ENCODE measurements at regions not wholly inside any gene's neighbourhood (a gene's known extent, or its start where the extent isn't known, plus 50 kb on each side); places are given as distances from the start of the nearest gene placed in this dataset.

GRCh38 chr5:72651779-72652178 lies 144.6 kb upstream of the ZNF366 start:
- TF ChIP-seq LEF1 (IDR thresholded peaks at IDR 0.05; ENCODE audit: borderline replicate concordance) (no peak), FOXA1 (IDR thresholded peaks at IDR 0.05) (no peak), TARDBP (IDR thresholded peaks at IDR 0.05) (no peak), ARNT (IDR thresholded peaks at IDR 0.05) (no peak), SP1 (IDR thresholded peaks at IDR 0.05) (no peak), BHLHE40 (IDR thresholded peaks at IDR 0.05; ENCODE audit: borderline replicate concordance) (no peak), FOXM1 (IDR thresholded peaks at IDR 0.05; ENCODE audit: borderline replicate concordance) (no peak), SUZ12 (IDR thresholded peaks at IDR 0.05) (no peak), ELF4 (IDR thresholded peaks at IDR 0.05) (no peak), L3MBTL2 (conservative IDR thresholded peaks at IDR 0.05) (no peak), CTBP1 (IDR thresholded peaks at IDR 0.05; ENCODE audit: borderline replicate concordance) (no peak), ZNF384 (IDR thresholded peaks at IDR 0.05) (no peak)
- TF ChIP-seq, protein P1, sequence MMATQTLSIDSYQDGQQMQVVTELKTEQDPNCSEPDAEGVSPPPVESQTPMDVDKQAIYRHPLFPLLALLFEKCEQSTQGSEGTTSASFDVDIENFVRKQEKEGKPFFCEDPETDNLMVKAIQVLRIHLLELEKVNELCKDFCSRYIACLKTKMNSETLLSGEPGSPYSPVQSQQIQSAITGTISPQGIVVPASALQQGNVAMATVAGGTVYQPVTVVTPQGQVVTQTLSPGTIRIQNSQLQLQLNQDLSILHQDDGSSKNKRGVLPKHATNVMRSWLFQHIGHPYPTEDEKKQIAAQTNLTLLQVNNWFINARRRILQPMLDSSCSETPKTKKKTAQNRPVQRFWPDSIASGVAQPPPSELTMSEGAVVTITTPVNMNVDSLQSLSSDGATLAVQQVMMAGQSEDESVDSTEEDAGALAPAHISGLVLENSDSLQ (IDR thresholded peaks at IDR 0.05): no peak
- CTCF ChIA-PET: no interaction called here
- no peak for DNase-seq (ENCODE audit: extremely low spot score)
- POLR2A ChIA-PET: no interaction called here

DNA sequence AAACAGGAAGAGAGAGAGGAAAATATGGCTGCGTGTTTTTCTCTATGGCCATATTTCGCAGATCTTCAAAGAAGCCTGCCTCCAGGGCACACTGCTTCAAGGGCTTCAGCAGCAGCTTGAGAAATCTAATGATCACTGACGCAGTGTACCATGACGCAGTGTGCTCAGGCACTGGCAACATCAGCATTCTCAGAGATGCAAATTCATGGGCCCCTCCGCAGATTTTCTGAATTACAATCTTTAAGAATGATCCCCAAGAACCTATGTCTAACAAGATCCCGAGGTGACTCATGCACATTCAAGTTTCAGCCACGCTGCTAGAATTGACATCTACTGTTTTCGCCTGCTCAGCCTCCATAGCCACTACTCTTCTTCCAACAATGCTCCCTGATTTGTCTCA lies 143.9 kb upstream of the ZNF366 start:
- no peak for DNase-seq (ENCODE audit: extremely low spot score)
- TF ChIP-seq LEF1 (IDR thresholded peaks at IDR 0.05; ENCODE audit: borderline replicate concordance) (no peak), FOXM1 (IDR thresholded peaks at IDR 0.05; ENCODE audit: borderline replicate concordance) (no peak), FOXA1 (IDR thresholded peaks at IDR 0.05) (no peak), ZNF384 (IDR thresholded peaks at IDR 0.05) (no peak), ARNT (IDR thresholded peaks at IDR 0.05) (no peak), FOXK2 (IDR thresholded peaks at IDR 0.05) (no peak), L3MBTL2 (conservative IDR thresholded peaks at IDR 0.05) (no peak), CTBP1 (IDR thresholded peaks at IDR 0.05; ENCODE audit: borderline replicate concordance) (no peak), NFRKB (IDR thresholded peaks at IDR 0.05) (no peak), SUZ12 (IDR thresholded peaks at IDR 0.05) (no peak), SP1 (IDR thresholded peaks at IDR 0.05) (no peak), HDGF (IDR thresholded peaks at IDR 0.05; ENCODE audit: borderline replicate concordance) (no peak), BHLHE40 (IDR thresholded peaks at IDR 0.05; ENCODE audit: borderline replicate concordance) (no peak), ELF4 (IDR thresholded peaks at IDR 0.05) (no peak)
- TF ChIP-seq, protein P1 (IDR thresholded peaks at IDR 0.05): no peak
- ChIA-PET CTCF (no interaction called here), POLR2A (no interaction called here)

DNA sequence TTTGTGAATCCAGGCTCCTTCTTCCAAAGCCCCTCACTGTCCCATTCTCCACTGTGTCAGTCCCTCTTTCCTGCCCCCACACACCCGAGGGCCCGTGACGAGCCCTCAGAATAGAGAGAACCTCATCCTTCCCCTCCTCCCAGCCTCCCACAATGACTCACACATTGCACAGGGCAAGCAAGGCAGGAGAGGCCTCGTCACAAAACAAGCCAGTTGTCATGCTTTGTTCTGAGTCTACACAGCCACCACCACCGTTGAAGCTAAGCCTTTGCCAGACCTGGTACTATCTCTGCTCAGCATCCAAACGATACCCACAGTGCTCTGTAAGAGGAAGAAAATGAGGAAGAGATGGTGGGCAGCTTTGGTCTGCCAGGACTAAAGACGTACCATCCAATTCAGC lies 142.2 kb upstream of the ZNF366 start:
- POLR2A ChIA-PET: no interaction called here
- CTCF ChIA-PET: interaction anchor here (0.7 kb wide), 1 partner anchor 43 kb away, joined by 3 read pairs; no protein-coding TSS in a partner anchor
- TF ChIP-seq TARDBP (IDR thresholded peaks at IDR 0.05) (no peak), NFRKB (IDR thresholded peaks at IDR 0.05) (no peak), FOXM1 (IDR thresholded peaks at IDR 0.05; ENCODE audit: borderline replicate concordance) (no peak), ARNT (IDR thresholded peaks at IDR 0.05) (no peak), FOXA1 (IDR thresholded peaks at IDR 0.05) (no peak), SUZ12 (IDR thresholded peaks at IDR 0.05) (no peak), ELF4 (IDR thresholded peaks at IDR 0.05) (no peak), L3MBTL2 (conservative IDR thresholded peaks at IDR 0.05) (no peak), ZNF384 (IDR thresholded peaks at IDR 0.05) (no peak), FOXK2 (IDR thresholded peaks at IDR 0.05) (no peak), HDGF (IDR thresholded peaks at IDR 0.05; ENCODE audit: borderline replicate concordance) (no peak), SP1 (IDR thresholded peaks at IDR 0.05) (no peak), CTBP1 (IDR thresholded peaks at IDR 0.05; ENCODE audit: borderline replicate concordance) (no peak), LEF1 (IDR thresholded peaks at IDR 0.05; ENCODE audit: borderline replicate concordance) (no peak), BHLHE40 (IDR thresholded peaks at IDR 0.05; ENCODE audit: borderline replicate concordance) (no peak)
- TF ChIP-seq, protein P1 (IDR thresholded peaks at IDR 0.05): no peak
- no peak for DNase-seq (ENCODE audit: extremely low spot score)

DNA sequence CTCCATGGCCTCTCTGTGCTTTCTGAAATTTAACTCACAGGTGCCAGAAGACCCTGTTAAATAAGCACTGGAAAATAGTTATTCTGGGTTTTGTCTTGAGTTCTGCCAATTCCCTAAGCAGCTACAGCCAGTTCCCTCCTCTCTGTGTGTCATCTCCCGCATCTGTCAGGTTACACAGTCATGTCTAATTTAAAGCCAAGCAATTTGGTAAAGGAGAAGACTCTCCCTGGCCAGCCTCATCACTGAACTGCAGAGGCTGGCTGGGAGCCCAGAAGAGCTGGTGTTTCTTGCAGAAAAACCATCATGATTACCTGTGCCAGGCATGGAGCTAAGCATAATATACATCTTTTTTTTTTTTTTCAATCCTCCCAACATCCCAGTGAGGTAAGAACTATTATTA lies 141.3 kb upstream of the ZNF366 start:
- no peak for DNase-seq (ENCODE audit: extremely low spot score)
- TF ChIP-seq FOXA1 (IDR thresholded peaks at IDR 0.05) (no peak), SUZ12 (IDR thresholded peaks at IDR 0.05) (no peak), NFRKB (IDR thresholded peaks at IDR 0.05) (no peak), BHLHE40 (IDR thresholded peaks at IDR 0.05; ENCODE audit: borderline replicate concordance) (no peak), CTBP1 (IDR thresholded peaks at IDR 0.05; ENCODE audit: borderline replicate concordance) (no peak), SP1 (IDR thresholded peaks at IDR 0.05) (no peak), FOXK2 (IDR thresholded peaks at IDR 0.05) (no peak), ZNF384 (IDR thresholded peaks at IDR 0.05) (no peak), LEF1 (IDR thresholded peaks at IDR 0.05; ENCODE audit: borderline replicate concordance) (no peak), FOXM1 (IDR thresholded peaks at IDR 0.05; ENCODE audit: borderline replicate concordance) (no peak), ELF4 (IDR thresholded peaks at IDR 0.05) (no peak), HDGF (IDR thresholded peaks at IDR 0.05; ENCODE audit: borderline replicate concordance) (no peak), TARDBP (IDR thresholded peaks at IDR 0.05) (no peak), L3MBTL2 (conservative IDR thresholded peaks at IDR 0.05) (no peak), ARNT (IDR thresholded peaks at IDR 0.05) (no peak)
- TF ChIP-seq, protein P1 (IDR thresholded peaks at IDR 0.05): no peak
- ChIA-PET POLR2A (no interaction called here), CTCF (interaction anchor here (0.7 kb wide), 1 partner anchor 44 kb away, joined by 3 read pairs; no protein-coding TSS in a partner anchor)

- CTCF ChIA-PET: no interaction called here
- no peak for TF ChIP-seq CTBP1 (IDR thresholded peaks at IDR 0.05; ENCODE audit: borderline replicate concordance)
- no peak for TF ChIP-seq SP1 (IDR thresholded peaks at IDR 0.05)
- no peak for TF ChIP-seq ARNT (IDR thresholded peaks at IDR 0.05)
- TF ChIP-seq, protein P1 (IDR thresholded peaks at IDR 0.05): no peak
- no peak for TF ChIP-seq FOXK2 (IDR thresholded peaks at IDR 0.05)
- no peak for TF ChIP-seq LEF1 (IDR thresholded peaks at IDR 0.05; ENCODE audit: borderline replicate concordance)
- no peak for TF ChIP-seq ZNF384 (IDR thresholded peaks at IDR 0.05)
- no peak for TF ChIP-seq L3MBTL2 (conservative IDR thresholded peaks at IDR 0.05)
- POLR2A ChIA-PET: no interaction called here
- DNase-seq (ENCODE audit: extremely low spot score): no peak
Observed at GRCh38 chr5:72647806-72648205, 140.6 kb upstream of the ZNF366 start.

All from HEK293T (cell line).